Testis (tissue), 2 donors: ENCODE measurements at regions not wholly inside any gene's neighbourhood (a gene's known extent, or its start where the extent isn't known, plus 50 kb on each side); places are given as distances from the start of the nearest gene placed in this dataset.

Experiments used
- CTCF ChIP-seq, 3 experiments: fragments of 450-650 bp in 2 of 3; fragments of 200-600 bp in 1 of 3; sonication (generic) in 1 of 3; IDR thresholded peaks; one replicate each; pipeline ENCODE4 v1.5.1; 2016 to 2019; ENCODE audit warnings: antibody characterized with exemption in 3 of 3, mild to moderate bottlenecking in 2 of 3, moderate library complexity in 1 of 3
- POLR2A ChIP-seq: fragments of 450-650 bp; IDR thresholded peaks from one replicate; pipeline ENCODE4 v1.6.1; 2017; ENCODE audit warnings: antibody characterized with exemption, mild to moderate bottlenecking, moderate library complexity

- TF ChIP-seq CTCF (IDR thresholded peaks at IDR 0.05) (no peak), POLR2A (no peak)
Measured at GRCh38 chr22:27286711-27287110, 514.8 kb downstream of the MN1 start.
